ENCODE measurements at regions not wholly inside any gene's neighbourhood (a gene's known extent, or its start where the extent isn't known, plus 50 kb on each side); places are given as distances from the start of the nearest gene placed in this dataset.

DNA sequence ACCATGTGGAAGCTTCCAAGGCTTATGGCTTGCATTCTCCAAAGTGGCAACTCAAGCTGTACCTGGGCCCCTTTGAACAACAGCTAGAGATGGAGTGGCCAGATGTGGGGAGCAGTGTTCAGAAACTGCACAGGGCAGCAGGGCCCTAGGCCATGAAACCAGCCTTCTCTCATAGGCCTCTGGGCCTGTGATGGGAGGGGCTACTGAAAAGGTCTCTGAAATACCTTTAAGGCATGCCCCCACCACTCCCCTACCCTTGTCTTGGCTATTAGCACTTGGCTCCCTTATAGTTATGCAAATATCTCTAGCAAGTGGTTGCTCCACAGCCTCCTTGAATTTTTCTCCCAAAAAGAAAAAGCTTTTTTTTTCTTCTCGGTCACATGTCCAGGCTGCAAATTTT lies 1014.6 kb downstream of the DTWD2 start:
- TF ChIP-seq, protein P1, sequence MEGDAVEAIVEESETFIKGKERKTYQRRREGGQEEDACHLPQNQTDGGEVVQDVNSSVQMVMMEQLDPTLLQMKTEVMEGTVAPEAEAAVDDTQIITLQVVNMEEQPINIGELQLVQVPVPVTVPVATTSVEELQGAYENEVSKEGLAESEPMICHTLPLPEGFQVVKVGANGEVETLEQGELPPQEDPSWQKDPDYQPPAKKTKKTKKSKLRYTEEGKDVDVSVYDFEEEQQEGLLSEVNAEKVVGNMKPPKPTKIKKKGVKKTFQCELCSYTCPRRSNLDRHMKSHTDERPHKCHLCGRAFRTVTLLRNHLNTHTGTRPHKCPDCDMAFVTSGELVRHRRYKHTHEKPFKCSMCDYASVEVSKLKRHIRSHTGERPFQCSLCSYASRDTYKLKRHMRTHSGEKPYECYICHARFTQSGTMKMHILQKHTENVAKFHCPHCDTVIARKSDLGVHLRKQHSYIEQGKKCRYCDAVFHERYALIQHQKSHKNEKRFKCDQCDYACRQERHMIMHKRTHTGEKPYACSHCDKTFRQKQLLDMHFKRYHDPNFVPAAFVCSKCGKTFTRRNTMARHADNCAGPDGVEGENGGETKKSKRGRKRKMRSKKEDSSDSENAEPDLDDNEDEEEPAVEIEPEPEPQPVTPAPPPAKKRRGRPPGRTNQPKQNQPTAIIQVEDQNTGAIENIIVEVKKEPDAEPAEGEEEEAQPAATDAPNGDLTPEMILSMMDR (conservative IDR thresholded peaks at IDR 0.05) = no peak
- TF ChIP-seq EZH2 (IDR thresholded peaks at IDR 0.05; ENCODE audit: low read depth) = no peak
